ENCODE measurements at regions not wholly inside any gene's neighbourhood (a gene's known extent, or its start where the extent isn't known, plus 50 kb on each side); places are given as distances from the start of the nearest gene placed in this dataset.

- TF ChIP-seq, protein P1, sequence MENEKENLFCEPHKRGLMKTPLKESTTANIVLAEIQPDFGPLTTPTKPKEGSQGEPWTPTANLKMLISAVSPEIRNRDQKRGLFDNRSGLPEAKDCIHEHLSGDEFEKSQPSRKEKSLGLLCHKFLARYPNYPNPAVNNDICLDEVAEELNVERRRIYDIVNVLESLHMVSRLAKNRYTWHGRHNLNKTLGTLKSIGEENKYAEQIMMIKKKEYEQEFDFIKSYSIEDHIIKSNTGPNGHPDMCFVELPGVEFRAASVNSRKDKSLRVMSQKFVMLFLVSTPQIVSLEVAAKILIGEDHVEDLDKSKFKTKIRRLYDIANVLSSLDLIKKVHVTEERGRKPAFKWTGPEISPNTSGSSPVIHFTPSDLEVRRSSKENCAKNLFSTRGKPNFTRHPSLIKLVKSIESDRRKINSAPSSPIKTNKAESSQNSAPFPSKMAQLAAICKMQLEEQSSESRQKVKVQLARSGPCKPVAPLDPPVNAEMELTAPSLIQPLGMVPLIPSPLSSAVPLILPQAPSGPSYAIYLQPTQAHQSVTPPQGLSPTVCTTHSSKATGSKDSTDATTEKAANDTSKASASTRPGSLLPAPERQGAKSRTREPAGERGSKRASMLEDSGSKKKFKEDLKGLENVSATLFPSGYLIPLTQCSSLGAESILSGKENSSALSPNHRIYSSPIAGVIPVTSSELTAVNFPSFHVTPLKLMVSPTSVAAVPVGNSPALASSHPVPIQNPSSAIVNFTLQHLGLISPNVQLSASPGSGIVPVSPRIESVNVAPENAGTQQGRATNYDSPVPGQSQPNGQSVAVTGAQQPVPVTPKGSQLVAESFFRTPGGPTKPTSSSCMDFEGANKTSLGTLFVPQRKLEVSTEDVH (IDR thresholded peaks at IDR 0.05; ENCODE audit: low read depth, partially characterized antibody), result no peak
- TF ChIP-seq, protein P2, sequence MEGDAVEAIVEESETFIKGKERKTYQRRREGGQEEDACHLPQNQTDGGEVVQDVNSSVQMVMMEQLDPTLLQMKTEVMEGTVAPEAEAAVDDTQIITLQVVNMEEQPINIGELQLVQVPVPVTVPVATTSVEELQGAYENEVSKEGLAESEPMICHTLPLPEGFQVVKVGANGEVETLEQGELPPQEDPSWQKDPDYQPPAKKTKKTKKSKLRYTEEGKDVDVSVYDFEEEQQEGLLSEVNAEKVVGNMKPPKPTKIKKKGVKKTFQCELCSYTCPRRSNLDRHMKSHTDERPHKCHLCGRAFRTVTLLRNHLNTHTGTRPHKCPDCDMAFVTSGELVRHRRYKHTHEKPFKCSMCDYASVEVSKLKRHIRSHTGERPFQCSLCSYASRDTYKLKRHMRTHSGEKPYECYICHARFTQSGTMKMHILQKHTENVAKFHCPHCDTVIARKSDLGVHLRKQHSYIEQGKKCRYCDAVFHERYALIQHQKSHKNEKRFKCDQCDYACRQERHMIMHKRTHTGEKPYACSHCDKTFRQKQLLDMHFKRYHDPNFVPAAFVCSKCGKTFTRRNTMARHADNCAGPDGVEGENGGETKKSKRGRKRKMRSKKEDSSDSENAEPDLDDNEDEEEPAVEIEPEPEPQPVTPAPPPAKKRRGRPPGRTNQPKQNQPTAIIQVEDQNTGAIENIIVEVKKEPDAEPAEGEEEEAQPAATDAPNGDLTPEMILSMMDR (IDR thresholded peaks at IDR 0.05 in 2 of 3, conservative IDR thresholded peaks at IDR 0.05 in 1 of 3; ENCODE audit: control insufficient read depth in 2 of 3, extremely low read depth in 1 of 3, insufficient read depth in 1 of 3, low read depth in 3 of 3, low read length in 3 of 3), result no peak
- TF ChIP-seq NBN (IDR thresholded peaks at IDR 0.05), result no peak
Observed at GRCh38 chr13:80633251-80633650, 292.3 kb upstream of the SPRY2 start.

Data from GM12878 (cell line).